ENCODE measurements at regions not wholly inside any gene's neighbourhood (a gene's known extent, or its start where the extent isn't known, plus 50 kb on each side); places are given as distances from the start of the nearest gene placed in this dataset.

GRCh38 chr5:23064710-23065109 is 211.6 kb upstream of the CDH12 start:
- DNase-seq = no peak

GRCh38 chr5:23053846-23054245 is 200.7 kb upstream of the CDH12 start:
- no peak for DNase-seq

DNA sequence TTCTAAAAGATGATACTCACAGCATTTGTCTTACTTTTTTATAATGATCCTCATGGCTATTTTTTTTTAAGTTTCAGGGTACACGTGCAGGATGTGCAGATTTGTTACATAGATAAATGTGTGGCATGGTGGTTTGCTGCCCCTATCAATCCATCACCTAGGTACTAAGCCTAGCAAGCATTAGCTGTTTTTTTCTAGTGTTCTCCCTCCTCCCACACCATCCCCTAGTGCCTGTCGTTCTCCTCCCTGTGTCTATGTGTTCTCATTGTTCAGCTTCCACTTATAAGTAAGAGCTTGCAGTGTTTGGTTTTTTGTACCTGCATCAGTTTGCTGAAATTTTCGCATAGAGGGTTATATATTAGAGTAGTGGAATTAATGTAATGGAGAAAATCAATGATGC is 189.1 kb upstream of the CDH12 start:
- no peak for DNase-seq

GRCh38 chr5:23035555-23036090 is 182.5 kb upstream of the CDH12 start:
- DNase-seq = no peak

GRCh38 chr5:23033864-23034263 is 180.7 kb upstream of the CDH12 start:
- no peak for DNase-seq

DNA sequence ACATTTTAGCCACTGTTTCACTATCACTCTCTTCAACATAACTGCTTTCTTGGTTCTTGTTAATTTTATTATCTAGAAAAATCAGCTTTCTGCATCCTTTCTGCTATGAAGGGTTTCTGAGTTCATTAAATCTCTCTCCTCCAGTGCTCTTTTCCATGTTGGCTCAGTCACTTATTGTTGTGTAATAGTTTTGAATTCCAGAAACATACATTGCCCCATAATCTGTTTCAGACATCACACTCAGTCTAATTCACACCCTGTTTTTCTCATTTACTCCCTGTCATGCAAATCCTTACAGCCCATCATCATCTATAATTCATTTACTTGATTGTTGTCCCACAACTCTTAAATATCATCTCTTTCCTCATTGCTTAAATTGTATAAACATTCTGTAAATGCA is 176.1 kb upstream of the CDH12 start:
- DNase-seq = no peak

GRCh38 chr5:23028445-23029021 is 175.4 kb upstream of the CDH12 start:
- no peak for DNase-seq

- no peak for DNase-seq
These were observed 174.7 kb upstream of the CDH12 start for GRCh38 chr5:23027830-23028229.

- DNase-seq = no peak
These were observed 174.2 kb upstream of the CDH12 start for GRCh38 chr5:23027331-23027730.

- no peak for DNase-seq
These were observed 173.4 kb upstream of the CDH12 start for GRCh38 chr5:23026252-23027170.

DNA sequence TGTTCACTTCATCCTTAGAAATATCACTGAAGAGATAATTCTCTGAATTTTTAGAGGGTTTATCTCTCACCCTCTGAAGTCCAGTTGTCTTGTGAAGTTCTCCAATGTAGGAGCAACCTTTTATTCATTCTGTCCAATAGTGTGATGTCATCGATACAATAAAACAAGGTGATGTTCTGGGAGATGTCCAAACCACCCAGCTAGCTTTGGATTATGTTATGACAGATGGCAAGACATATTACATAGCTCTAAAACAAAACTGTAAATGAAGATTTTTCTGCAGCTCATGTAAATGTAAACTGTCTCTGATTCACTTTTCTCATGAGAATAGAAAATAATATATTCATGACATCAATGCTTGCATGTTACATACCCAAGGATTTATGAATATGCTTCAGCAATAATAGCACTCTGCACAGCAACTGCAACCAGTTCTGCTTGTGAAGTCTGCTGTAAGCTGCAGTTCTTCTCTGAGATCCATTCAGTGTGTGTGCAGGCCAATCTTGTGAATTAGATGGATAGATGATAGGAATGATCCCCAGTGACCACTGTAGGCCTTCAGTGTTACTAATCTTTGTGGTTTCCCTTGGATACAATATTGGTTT is 172.6 kb upstream of the CDH12 start:
- DNase-seq = no peak

DNA sequence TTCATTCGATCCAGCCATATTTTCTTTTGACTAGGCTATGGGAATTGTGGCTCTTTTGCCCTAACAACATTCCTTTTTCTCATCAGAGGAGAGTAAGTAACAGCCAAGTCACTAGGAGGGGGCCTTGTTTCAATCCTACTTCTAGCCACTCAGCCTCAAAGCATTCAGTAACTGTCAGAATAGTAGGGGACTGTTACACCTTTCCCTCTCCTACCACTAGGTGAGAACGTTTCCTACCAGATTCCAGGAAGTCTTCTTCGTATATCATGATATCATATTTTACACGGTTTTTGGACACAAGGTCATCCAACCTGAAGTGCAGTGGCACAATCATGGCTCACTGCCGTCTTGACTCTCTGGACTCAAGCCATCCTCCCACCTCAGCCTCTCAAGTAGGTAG is 171.3 kb upstream of the CDH12 start:
- DNase-seq = no peak

DNA sequence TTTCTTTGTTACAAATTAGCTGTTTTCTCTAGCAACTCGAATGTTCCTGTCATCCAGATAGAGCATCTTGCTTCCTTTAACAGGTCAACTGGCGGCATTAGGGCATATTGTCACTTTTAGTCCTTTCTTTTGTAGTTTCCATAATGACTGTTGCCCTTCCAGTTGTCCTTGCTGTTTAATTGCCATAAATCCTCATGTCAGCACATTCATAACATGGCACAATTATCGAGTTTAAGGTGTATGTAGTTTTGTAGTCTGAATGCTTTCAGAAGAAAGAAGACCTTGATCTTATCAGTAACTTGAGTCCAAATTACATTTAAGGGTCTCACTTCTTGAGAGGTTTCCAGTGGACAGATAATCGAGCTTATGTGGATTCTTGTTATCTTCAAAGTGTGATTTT is 161.7 kb upstream of the CDH12 start:
- DNase-seq = no peak

DNA sequence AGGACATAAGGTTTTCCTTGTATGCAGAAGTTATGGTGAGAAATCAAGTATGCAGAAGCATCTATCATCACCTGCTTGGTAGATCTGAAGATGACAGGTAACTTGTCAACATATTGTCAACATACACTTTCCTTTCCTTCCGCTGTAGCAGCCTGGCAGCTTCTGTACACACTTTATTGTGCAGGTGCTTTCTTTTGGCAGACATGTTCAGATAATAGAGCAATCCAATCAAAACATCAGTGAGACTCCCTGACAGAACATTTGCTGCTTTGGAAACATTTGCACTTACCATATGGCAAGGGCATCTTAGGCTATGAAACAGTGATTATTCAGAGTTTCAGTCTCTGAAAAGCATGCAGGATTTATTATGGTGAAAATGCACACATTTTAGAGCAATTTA is 161.1 kb upstream of the CDH12 start:
- DNase-seq = no peak

DNA sequence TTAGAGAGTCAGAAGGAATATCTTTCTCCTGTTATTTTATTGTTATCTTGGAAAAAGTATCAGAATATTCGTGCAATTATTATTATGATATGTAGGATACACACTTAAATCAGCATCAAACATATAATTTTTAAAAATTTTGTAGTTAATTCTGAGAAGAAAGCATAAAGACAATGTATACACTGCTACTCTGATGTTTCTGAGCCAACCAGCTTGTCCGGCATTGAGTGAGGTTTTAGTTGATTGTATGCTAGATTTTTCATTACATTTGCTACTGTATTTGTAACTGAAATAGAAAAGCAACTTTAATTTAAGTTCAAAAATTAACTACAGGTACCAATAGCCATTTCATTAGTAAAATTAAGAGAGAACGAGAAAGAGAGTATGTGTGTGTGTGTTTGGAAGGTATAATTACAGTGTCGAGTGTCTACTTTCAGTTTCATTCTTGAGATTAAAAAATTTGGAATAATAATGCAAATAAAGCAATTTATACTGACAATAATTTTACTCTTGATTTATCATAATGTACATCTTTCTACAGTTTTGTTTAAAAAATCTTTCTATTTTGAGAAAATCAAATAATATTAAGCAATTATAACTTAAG is 160.4 kb upstream of the CDH12 start:
- DNase-seq = no peak

DNA sequence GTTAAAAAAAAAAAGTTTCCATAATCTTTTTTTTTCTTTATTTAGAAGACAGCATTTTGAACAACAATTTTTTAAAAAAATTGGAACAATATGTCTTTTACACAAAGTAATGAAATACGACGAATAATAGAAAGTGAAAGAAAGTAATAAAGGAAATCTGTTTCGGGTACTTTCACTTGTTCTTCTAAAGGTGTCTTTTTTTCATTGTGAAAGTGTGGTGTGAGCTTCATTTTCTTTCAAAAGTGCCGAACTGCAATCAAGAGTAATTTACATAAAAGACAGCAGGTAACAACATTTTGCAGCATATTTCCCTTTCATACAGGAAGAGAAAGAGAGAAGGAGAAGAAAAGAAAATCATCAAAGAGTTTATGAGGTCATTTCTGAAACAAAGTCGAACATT is 159.7 kb upstream of the CDH12 start:
- DNase-seq = no peak

- no peak for DNase-seq
These were observed 154.6 kb upstream of the CDH12 start for GRCh38 chr5:23007762-23008161.

DNA sequence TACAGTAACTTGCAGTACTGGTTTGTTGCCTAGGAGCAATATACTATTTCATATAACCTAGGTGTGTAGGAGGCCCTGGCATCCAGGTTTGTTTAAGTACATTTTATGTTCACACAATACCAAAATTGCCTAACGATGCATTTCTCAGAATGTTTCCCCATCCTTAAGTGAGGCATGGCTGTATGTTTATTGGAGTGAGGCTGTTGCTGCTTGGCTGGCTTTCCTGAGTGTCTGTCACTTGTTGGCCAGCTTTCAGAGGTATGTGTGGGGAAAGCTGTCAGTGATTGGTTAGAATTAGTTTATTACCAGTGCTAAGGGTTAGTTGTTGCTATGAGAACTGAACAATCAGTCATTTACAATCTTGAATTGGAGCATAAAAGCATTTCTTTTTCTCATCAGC is 154.1 kb upstream of the CDH12 start:
- DNase-seq = no peak

- DNase-seq = no peak
These were observed 148.0 kb upstream of the CDH12 start for GRCh38 chr5:23001120-23001519.

- DNase-seq = no peak
These were observed 145.6 kb upstream of the CDH12 start for GRCh38 chr5:22998774-22999173.

GRCh38 chr5:22998362-22998761 is 145.2 kb upstream of the CDH12 start:
- no peak for DNase-seq

DNA sequence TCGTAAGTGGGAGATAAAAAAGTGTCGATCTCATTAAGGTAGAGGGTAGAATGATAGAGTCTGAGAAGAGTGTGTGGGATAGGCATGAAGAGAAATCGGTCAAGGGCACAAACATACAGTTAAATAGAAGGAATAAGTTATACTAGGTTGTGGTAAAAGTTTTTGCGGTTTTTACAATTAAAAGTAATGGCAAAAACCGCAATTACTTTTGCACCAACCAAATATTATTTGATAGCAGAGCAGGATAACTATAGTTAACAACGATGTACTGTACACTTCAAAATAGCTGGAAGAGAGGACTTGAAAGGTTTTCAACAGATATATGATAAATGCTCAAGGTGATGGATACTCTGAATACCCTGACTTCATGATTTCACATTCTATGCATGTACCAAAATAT is 135.8 kb upstream of the CDH12 start:
- DNase-seq = no peak

DNA sequence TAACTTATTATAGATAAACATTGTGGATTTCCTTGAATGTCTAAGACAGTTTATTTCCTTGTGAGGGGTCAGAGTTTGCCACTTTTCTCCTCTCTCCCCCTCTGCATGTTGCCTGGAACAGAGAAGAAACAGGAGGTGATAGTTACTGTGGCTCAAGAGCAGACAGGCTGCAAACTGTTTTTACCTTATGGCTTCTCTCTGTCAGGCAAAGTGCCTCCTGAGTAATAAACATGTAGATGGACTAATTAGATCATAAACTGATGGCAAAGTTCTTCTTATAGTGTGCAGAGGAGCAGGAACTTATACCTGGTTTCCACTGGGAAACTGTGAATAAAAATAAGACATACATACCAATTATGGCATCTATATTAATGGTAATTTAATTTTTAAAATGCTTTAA is 133.1 kb upstream of the CDH12 start:
- DNase-seq = no peak

GRCh38 chr5:22985446-22985845 is 132.3 kb upstream of the CDH12 start:
- no peak for DNase-seq

Measured in NCI-H2029 treated with DMSO at 0.1 percent for 48 hours (cell line).